Adrenal gland (tissue), 9 donors: ENCODE measurements at regions not wholly inside any gene's neighbourhood (a gene's known extent, or its start where the extent isn't known, plus 50 kb on each side); places are given as distances from the start of the nearest gene placed in this dataset.

Source experiments
- DNase-seq, 7 donors: peaks; one replicate each; pipeline ENCODE4 v3.0.0-alpha.2; 2019 to 2020
- H3K27ac ChIP-seq, 5 donors: fragments of 200-600 bp; sonication (generic) in 4 of 5; 1 replicate in 3 of 5; 2 replicates in 2 of 5; pipeline versions ENCODE4 v1.5.1 to v1.8.0; 2016 to 2020; ENCODE audit warnings: mild to moderate bottlenecking in 1 of 5
- H3K27me3 ChIP-seq: fragments of 200-600 bp; 2 replicates; pipeline ENCODE4 v1.8.0; 2021
- H3K36me3 ChIP-seq, 2 donors: fragments of 200-600 bp; replicated peaks in 1 of 2; 1 replicate in 1 of 2; 2 replicates in 1 of 2; pipeline versions ENCODE4 v1.5.1 to v1.8.0; 2018 to 2022
- H3K4me1 ChIP-seq, 2 donors: fragments of 200-600 bp; replicated peaks in 1 of 2; 1 replicate in 1 of 2; 2 replicates in 1 of 2; pipeline versions ENCODE4 v1.5.1 to v1.8.0; 2018 to 2021
- H3K4me3 ChIP-seq, 4 donors: fragments of 200-600 bp; sonication (generic) in 3 of 4; one replicate each; pipeline ENCODE4 v1.5.1; 2016 to 2018
- H3K9me3 ChIP-seq, 3 donors: fragments of 200-600 bp; sonication (generic) in 1 of 3; replicated peaks in 1 of 3; 1 replicate in 2 of 3; 2 replicates in 1 of 3; pipeline versions ENCODE4 v1.5.1 to v1.8.0; 2016 to 2021
- POLR2A ChIP-seq, 2 donors: fragments of 450-650 bp; IDR thresholded peaks; one replicate each; pipeline ENCODE4 v1.6.1; 2017; ENCODE audit warnings: antibody characterized with exemption in 2 of 2, mild to moderate bottlenecking in 2 of 2, moderate library complexity in 1 of 2
- WGBS, 4 donors: extraction: QIAGEN DNeasy Blood & Tissue Kit in 2 of 4; methylation state at CpG; one replicate each; pipeline versions ENCODE4 v1.1.5 to v1.1.7; 2013 to 2017; 5-methylcytosine and 5-hydroxymethylcytosine counted together
- intact Hi-C, 2 donors: fragments of 100-400 bp; cut with DNase I; formaldehyde crosslinking; loops; one replicate each; pipeline versions ENCODE4 v1.14.1 to v1.15.0; 2022 to 2023
- TF ChIP-seq, protein P1 (sequence below), 6 experiments: fragments of 450-650 bp in 4 of 6; fragments of 200-600 bp in 2 of 6; sonication (generic) in 1 of 6; IDR thresholded peaks; 1 replicate in 5 of 6; 2 replicates in 1 of 6; pipeline versions ENCODE4 v1.5.1 to v1.8.0; 2016 to 2021; ENCODE audit warnings: antibody characterized with exemption in 6 of 6, mild to moderate bottlenecking in 2 of 6, moderate library complexity in 1 of 6
- donor health status: healthy with polysubstance abuse.
- donor health status: Bipolar disorder and iron deficiency.
- donor health status: DM: yes; HTN: yes; CAD: no.
- donor health status: DM: no; HTN: no; CAD: no.
- donor health status: DM: no; HTN: no; CAD: no.

DNA sequence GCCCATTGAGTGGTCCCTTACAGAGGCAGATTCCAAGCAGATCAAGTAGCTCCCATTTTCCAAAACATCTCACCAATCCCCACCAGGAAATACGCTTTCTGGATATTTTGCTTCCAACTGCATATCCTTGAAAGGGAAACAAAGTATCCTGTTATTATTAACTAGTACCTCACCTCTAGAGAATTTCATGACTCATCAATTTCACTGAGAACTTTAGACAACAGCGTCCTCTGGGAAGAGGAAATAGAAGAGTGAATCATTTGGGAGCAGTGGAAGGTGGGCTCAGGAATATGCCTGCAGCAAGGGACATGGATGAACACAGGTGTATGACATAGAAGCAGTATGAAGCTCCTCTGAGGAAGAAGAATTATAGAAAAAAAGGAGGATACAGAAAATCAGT, 186.7 kb downstream of the MARCHF11 start:
- H3K36me3 ChIP-seq: no peaks in the 10 kb centered on the region
- 78 to 89% (median 83%) methylated on average over 2 of the region's 2 CpGs for WGBS, 4 donors
- no peaks in the 10 kb centered on the region for H3K27me3 ChIP-seq
- no peak overlapping the region for H3K27ac ChIP-seq
- H3K4me3 ChIP-seq: no peak overlapping the region
- DNase-seq: no peak
- TF ChIP-seq, protein P1, sequence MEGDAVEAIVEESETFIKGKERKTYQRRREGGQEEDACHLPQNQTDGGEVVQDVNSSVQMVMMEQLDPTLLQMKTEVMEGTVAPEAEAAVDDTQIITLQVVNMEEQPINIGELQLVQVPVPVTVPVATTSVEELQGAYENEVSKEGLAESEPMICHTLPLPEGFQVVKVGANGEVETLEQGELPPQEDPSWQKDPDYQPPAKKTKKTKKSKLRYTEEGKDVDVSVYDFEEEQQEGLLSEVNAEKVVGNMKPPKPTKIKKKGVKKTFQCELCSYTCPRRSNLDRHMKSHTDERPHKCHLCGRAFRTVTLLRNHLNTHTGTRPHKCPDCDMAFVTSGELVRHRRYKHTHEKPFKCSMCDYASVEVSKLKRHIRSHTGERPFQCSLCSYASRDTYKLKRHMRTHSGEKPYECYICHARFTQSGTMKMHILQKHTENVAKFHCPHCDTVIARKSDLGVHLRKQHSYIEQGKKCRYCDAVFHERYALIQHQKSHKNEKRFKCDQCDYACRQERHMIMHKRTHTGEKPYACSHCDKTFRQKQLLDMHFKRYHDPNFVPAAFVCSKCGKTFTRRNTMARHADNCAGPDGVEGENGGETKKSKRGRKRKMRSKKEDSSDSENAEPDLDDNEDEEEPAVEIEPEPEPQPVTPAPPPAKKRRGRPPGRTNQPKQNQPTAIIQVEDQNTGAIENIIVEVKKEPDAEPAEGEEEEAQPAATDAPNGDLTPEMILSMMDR (IDR thresholded peaks at IDR 0.05): no peak
- no peak for TF ChIP-seq POLR2A (IDR thresholded peaks at IDR 0.05)
- H3K9me3 ChIP-seq: no peaks in the 10 kb centered on the region
- intact Hi-C loops: loop anchor here in 1 of 2 donors (10.0 kb wide), 1 partner anchor 528 kb away; no protein-coding TSS in a partner anchor
- H3K4me1 ChIP-seq: no peaks in the 10 kb centered on the region

- Histone ChIP-seq H3K4me3 (no peak overlapping the region), H3K36me3 (no peaks in the 10 kb centered on the region), H3K27ac (no peak overlapping the region), H3K27me3 (no peaks in the 10 kb centered on the region), H3K4me1 (no peaks in the 10 kb centered on the region), H3K9me3 (no peaks in the 10 kb centered on the region)
- TF ChIP-seq, protein P1 (IDR thresholded peaks at IDR 0.05): no peak
- no peak for TF ChIP-seq POLR2A (IDR thresholded peaks at IDR 0.05)
- DNase-seq: no peak
- intact Hi-C loops: loop anchor here in 1 of 2 donors (10.0 kb wide), 1 partner anchor 527 kb away; no protein-coding TSS in a partner anchor
Observed at GRCh38 chr5:15991586-15991985, 188.0 kb downstream of the MARCHF11 start.
